HG03378 (cell line): ENCODE measurements at regions not wholly inside any gene's neighbourhood (a gene's known extent, or its start where the extent isn't known, plus 50 kb on each side); places are given as distances from the start of the nearest gene placed in this dataset.

ENCODE experiments used
- ATAC-seq: cut with Tn5 transposase; IDR thresholded peaks from one replicate; pipeline ENCODE4 v1.9.1; 2021; ENCODE audit warnings: mild to moderate bottlenecking, moderate library complexity; ENCODE audit not compliant: unreplicated experiment

GRCh38 chr5:6868171-6868570 is 154.9 kb downstream of the TENT4A start:
- no peak for ATAC-seq

DNA sequence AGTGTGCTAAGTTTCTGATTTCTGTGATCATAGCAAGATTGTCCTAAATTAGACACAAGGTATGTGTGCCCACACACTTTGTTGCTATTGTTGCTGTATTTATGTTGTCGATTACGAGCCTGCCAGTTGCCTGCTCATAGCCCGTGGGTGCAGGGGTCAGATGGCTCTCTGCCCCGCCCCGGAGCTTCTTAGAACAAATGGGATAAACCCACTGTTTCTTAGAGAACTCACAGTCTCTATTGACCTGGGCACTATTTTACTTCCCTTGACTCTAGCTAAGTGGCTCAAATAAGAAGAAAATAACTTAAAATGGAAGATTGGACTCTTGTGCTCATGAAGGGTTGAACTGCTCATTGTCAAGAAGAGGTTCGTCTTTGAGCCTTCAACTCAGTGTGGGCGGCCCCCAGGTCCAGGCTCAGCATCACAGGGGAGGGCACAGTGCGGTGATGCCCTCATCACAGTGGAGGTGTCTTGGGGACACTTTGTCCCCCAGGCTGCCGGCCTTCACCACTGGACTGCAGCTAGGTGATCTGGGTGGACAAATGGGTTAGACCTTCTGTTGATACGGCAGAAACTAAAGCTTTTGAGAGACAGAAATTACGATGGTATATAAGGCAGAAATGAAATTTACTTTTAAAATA is 155.5 kb downstream of the TENT4A start:
- no peak for ATAC-seq

DNA sequence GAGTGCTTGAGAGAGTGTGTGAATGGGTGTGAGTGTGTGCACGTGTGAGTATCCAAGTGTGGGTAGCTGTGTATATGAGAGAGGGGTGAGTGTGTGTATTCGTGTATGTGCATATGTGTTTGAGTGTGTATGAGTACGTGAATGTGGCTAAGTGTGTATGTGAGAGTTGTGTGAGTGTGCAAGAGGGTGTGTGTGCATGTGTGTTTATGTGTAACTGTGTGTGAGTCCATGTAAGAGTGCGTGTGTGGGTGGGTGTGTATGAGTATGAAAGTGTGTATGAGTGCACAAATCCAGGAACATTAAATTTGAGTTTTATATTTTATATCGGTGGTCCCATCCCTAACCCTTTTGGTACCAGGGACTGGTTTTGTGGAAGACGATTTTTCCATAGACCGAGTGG is 156.4 kb downstream of the TENT4A start:
- ATAC-seq, result no peak

DNA sequence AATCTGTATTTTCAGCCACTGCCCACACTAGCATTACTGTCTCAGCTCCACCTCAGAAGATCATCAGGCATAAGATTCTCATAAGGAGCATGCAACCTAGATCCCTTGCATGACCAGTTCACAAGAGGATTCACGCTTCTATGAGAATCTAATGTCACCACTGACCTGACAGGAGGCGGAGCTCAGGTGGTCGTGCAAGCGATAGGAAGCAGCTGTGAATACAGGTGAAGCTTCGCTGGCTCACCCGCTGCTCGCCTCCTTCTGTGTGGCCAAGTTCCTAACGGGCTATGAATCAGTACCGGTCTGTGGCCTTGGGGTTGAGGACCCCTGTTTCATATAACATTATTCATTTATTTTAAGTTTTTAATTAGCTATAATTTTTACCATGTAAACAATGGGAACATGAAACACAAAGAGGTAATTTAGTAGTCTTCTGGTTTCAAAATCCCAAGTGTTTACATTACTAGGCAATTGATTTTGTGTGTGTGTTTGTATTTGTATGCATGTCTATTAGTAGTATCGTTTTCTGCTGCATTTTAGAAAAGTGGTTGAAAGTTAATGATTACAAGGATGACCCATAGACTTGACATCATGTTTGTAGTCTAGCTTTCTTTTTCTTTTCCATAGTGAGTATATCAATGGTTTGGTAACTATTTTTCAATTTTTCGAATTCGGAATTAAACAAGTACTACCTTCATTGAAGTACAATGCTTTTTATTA is 159.4 kb downstream of the TENT4A start:
- ATAC-seq, result no peak

GRCh38 chr5:6873359-6873758 is 160.1 kb downstream of the TENT4A start:
- ATAC-seq, result no peak

- ATAC-seq, result no peak
These were observed 162.1 kb downstream of the TENT4A start for GRCh38 chr5:6875376-6875775.

DNA sequence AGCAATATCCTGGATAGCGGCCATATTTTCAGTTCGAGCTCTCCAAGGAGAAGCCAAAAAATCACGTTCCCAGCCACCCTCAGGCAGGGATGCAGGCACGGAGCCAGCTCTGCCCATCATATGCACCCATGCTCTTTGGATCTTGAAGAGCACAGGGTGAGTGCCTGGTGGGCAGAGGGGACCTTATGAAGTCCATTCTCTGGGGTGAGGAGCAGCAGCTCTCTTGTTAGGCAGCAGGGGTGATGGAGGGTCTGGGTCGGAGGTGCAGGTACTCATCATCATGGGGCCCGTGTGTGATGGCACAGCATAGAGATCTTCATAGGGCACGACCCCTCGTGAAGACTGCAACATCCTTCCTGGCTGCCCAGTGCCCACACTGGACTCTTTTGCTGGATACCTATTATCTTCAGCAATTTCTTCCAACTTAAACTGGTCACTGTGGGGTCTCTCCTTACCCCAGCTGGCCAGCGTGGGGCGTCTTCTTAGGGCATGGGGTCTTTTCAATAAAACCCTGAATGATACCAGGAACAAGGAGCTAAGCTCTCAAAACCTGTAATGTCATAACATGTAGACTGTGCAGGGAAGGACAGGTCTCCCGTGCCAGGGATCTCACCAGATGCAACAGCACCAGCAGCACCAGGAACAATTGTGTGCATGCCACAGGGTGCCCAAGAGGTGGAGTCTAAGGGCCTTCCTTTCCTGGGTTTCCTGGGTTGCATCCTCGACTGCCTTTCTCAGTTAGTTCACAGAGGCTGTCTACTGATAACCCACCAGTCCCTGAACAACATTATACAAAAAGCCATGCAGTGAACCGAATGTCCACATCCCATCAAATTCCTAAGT is 165.0 kb downstream of the TENT4A start:
- no peak for ATAC-seq

GRCh38 chr5:6885581-6885980 is 172.3 kb downstream of the TENT4A start:
- ATAC-seq, result no peak

DNA sequence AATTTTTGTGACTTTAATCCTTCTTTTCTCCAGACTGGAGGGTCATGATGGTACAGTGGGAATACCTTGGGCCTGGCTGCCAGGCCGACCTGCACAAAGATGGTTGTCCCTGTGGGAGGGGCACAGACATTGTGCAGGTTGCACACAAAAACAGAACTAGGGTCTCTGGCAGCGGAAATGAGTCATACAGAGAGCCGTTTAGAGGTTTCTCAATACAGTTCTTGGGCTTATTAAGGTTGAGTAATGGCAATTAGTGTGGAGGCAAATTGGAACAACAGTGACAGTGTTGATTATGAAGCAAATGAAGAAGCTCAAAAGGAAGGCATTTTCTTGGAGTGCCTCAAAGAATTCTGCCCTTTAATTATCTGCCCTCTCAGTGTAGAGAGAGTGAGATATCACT is 173.6 kb downstream of the TENT4A start:
- no peak for ATAC-seq

DNA sequence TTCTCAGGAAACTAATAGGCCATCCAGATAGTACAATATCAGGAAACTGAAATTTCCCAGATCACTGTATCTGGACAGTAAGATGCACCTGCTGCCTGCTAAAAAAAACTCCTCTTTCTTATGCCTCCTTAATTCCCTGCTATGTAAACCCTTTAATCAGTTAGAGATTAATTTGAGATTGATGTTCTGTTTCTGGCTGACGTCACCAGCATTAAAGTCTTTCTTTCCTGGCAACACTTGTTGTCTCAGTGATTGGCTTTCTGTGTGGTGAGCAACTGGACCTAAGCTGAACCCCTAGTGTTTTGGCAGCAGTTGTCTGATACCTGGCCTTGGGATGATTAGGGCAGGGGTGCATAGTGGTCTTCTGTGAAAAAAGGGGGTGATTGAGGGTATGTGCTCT is 175.8 kb downstream of the TENT4A start:
- no peak for ATAC-seq

DNA sequence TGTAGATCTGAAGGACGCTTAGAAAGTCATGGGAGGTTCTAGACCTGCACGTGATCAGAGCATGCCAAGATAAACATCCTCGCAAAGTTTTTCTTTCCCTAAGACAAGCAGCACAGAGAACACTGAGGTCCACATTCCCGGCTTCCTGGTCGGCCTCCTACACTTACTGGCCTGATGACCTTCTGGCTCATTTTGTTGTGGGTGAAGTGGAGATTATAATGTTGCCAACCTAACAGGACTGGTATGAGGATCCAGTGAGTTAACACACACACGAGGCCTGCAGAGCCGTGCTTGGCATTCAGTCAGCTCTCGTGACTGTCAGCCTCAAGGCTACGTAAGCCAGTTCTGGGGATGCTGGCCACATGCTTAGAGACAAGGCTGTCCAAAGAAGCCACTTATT is 186.0 kb downstream of the TENT4A start:
- ATAC-seq, result no peak

- ATAC-seq, result no peak
These were observed 187.3 kb downstream of the TENT4A start for GRCh38 chr5:6900247-6901227.

DNA sequence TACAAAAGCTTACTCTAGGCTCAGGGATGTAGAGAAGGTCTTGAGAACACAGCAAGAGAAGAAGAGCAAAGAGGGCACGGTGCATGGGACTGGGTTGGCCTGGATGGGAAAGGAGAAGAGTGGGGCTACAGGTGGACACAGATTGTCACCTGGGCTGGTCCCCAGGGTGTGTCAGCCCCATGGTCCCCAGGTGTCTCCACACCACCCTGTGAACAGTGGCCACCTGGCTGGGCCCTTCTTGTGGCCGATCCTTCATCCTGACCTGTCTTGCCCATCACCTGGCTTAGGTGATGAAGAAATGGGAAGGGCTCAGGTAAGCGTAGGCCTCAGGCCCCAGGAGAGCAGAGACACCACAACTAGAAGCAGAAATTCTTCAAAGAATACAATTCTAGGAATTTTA is 188.9 kb downstream of the TENT4A start:
- ATAC-seq, result no peak

DNA sequence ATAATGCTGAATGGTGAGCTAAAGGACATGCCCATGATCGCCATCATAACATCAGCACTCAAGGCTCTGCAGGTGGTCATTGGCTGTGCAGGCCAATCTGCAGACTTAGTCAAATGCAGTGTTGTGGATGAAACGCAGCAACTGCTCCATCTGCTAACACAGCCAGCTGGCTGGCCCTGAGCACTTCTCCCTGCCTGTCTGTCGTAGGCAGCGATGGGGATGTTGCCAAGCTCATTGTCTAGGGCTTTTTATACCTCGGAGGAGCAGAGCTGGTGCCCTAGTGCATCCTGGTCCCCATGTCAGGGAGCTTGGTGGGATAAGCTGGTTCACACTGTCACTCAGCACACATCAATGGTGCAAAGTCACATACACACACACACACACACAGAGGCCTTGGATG is 189.4 kb downstream of the TENT4A start:
- ATAC-seq, result no peak

- no peak for ATAC-seq
These were observed 190.7 kb downstream of the TENT4A start for GRCh38 chr5:6903934-6904333.

DNA sequence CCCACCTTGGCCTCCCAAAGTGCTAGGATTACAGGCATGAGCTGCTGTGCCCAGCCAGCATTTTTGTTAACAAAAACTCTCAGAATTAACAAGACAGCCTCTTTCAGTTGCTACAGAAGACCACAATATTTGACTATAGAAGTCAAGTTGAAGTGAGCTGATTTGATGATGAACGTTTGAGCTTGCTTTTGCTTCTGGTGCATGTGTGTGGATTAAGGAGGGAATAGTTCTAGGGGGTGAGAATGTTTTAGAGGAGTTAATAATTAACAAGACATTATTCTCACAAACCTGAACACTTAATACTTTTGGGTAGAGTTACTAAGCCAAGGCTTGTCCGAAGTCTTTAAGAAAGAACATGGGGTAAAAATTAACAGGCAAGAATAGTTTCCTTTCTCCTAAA is 191.6 kb downstream of the TENT4A start:
- ATAC-seq, result no peak

DNA sequence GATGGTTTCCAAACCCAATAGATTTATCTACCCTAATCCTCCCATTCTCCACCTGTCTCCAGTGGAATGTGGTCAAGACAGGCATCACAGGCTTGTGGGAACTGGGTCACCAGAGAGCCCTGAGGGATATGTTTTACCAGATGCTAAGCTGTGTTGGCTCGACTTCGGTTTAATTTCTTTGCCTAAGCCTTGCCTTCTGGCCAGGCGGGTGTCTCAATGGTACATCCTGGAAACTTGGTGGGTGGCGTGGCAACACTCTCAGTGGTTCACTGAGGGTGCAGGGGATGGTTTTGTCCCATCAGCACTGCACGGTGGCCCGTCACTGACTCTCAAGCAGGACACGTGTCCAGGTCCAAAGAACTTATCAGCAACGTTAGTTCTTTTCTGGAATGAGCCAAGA is 192.2 kb downstream of the TENT4A start:
- no peak for ATAC-seq

GRCh38 chr5:6905883-6906282 is 192.7 kb downstream of the TENT4A start:
- ATAC-seq, result no peak

GRCh38 chr5:6907320-6907918 is 194.2 kb downstream of the TENT4A start:
- ATAC-seq, result no peak

DNA sequence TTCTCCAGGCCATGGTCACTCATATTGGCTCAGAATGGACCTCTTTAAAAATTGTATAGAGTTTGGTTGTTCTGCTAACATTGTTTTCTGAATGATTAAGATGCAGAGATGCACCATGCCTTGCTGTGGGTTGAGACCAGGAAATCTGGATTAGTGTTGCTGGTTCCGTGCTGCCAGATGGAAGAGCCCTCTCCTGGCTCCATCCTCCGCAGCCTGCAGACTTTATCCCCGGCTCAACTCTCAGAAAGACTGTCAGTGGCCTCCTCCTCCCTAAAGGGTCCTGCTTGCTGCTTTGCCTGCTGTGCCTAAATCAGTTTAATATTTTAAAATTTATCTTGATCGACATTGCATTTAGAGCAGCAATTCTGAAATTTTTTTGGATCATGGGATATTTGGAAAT is 196.7 kb downstream of the TENT4A start:
- no peak for ATAC-seq
